ENCODE measurements at regions not wholly inside any gene's neighbourhood (a gene's known extent, or its start where the extent isn't known, plus 50 kb on each side); places are given as distances from the start of the nearest gene placed in this dataset.

DNA sequence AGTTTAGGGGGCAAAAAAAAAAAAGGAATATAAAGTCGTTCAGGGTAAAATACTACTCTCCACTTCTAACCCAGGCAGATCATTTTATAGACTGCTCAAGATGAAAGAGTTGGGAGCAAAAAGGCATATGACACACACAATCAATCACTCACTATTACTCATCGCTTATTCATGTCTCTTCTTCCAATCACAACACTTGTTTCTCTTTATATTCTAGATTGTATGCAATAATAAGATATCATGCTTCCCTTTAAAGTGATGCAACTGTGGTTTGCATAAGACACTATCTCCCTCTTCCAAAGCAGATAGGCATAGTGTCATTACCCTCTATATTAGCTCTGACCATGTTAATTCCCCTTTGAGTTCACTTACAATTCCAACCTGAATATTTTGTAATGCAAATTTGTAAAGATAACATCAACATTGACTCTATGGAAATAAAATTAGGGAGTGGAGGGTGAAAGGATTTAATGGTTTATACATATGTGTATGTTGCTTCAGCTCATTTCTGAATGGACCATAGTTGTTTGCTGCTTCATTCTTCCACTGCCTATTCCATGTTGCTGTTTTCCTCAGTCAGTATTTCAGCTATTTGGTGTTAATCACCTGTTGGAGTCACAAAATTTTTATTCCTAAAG is 154.9 kb upstream of the EPHA5 start:
- TF ChIP-seq ZC3H10 (CRISPR knock-in tag; IDR thresholded peaks at IDR 0.05) (no peak), BACH2 (CRISPR knock-in tag; IDR thresholded peaks at IDR 0.05; ENCODE audit: borderline replicate concordance) (no peak), TOX (CRISPR knock-in tag; IDR thresholded peaks at IDR 0.05; ENCODE audit: borderline replicate concordance) (no peak), ESRRG (CRISPR knock-in tag; IDR thresholded peaks at IDR 0.05) (no peak), SNAI2 (CRISPR knock-in tag; IDR thresholded peaks at IDR 0.05) (no peak), RARB (CRISPR knock-in tag; IDR thresholded peaks at IDR 0.05) (no peak), ISL1 (CRISPR knock-in tag; IDR thresholded peaks at IDR 0.05) (no peak), OSR1 (CRISPR knock-in tag; IDR thresholded peaks at IDR 0.05) (no peak), ZFP3 (CRISPR knock-in tag; IDR thresholded peaks at IDR 0.05) (no peak), ZFP30 (CRISPR knock-in tag; IDR thresholded peaks at IDR 0.05) (no peak), ZNF8 (CRISPR knock-in tag; IDR thresholded peaks at IDR 0.05) (no peak), ARNTL (CRISPR knock-in tag; IDR thresholded peaks at IDR 0.05; ENCODE audit: borderline replicate concordance, low read depth) (no peak), PPARA (CRISPR knock-in tag; IDR thresholded peaks at IDR 0.05; ENCODE audit: borderline replicate concordance) (no peak)
- TF ChIP-seq, protein P1, sequence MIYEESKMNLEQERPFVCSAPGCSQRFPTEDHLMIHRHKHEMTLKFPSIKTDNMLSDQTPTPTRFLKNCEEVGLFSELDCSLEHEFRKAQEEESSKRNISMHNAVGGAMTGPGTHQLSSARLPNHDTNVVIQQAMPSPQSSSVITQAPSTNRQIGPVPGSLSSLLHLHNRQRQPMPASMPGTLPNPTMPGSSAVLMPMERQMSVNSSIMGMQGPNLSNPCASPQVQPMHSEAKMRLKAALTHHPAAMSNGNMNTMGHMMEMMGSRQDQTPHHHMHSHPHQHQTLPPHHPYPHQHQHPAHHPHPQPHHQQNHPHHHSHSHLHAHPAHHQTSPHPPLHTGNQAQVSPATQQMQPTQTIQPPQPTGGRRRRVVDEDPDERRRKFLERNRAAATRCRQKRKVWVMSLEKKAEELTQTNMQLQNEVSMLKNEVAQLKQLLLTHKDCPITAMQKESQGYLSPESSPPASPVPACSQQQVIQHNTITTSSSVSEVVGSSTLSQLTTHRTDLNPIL (CRISPR knock-in tag; IDR thresholded peaks at IDR 0.05; ENCODE audit: low read depth) = no peak
- TF ChIP-seq, protein P2, sequence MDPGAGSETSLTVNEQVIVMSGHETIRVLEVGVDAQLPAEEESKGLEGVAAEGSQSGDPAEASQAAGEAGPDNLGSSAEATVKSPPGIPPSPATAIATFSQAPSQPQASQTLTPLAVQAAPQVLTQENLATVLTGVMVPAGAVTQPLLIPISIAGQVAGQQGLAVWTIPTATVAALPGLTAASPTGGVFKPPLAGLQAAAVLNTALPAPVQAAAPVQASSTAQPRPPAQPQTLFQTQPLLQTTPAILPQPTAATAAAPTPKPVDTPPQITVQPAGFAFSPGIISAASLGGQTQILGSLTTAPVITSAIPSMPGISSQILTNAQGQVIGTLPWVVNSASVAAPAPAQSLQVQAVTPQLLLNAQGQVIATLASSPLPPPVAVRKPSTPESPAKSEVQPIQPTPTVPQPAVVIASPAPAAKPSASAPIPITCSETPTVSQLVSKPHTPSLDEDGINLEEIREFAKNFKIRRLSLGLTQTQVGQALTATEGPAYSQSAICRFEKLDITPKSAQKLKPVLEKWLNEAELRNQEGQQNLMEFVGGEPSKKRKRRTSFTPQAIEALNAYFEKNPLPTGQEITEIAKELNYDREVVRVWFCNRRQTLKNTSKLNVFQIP (CRISPR knock-in tag; IDR thresholded peaks at IDR 0.05; ENCODE audit: borderline replicate concordance, low read depth) = no peak
- ATAC-seq = no peak

DNA sequence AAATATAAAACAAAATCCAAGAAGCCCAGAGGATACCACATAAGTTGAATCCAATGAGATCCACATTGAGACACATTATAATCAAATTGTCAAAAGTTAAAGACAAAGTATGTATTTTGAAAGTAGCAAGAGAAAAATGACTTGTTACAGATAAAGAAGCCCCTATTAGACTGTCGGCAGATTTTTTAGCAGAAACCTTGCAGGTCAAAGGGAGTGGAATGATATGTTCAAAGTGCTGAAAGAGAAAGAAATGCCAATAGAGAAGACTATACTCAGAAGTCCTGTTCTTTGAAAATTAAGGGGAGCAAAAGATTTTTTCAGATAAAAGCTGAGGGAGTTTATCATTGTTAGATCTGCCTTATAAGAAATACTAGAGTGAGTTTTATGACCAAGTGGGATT is 148.9 kb upstream of the EPHA5 start:
- no peak for ATAC-seq
- TF ChIP-seq BACH2 (CRISPR knock-in tag; IDR thresholded peaks at IDR 0.05; ENCODE audit: borderline replicate concordance) = no peak
- no peak for TF ChIP-seq OSR1 (CRISPR knock-in tag; IDR thresholded peaks at IDR 0.05)
- TF ChIP-seq, protein P2 (CRISPR knock-in tag; IDR thresholded peaks at IDR 0.05; ENCODE audit: borderline replicate concordance, low read depth) = no peak
- TF ChIP-seq CSDC2 (CRISPR knock-in tag; IDR thresholded peaks at IDR 0.05) = no peak
- TF ChIP-seq, protein P1 (CRISPR knock-in tag; IDR thresholded peaks at IDR 0.05; ENCODE audit: low read depth) = no peak
- TF ChIP-seq PPARA (CRISPR knock-in tag; IDR thresholded peaks at IDR 0.05; ENCODE audit: borderline replicate concordance) = no peak
- TF ChIP-seq ZNF565 (CRISPR knock-in tag; conservative IDR thresholded peaks at IDR 0.05; ENCODE audit: low read depth) = no peak
- TF ChIP-seq TOX (CRISPR knock-in tag; IDR thresholded peaks at IDR 0.05; ENCODE audit: borderline replicate concordance) = no peak
- TF ChIP-seq RARB (CRISPR knock-in tag; IDR thresholded peaks at IDR 0.05) = no peak
- TF ChIP-seq ZFP3 (CRISPR knock-in tag; IDR thresholded peaks at IDR 0.05) = no peak
- no peak for TF ChIP-seq ZNF8 (CRISPR knock-in tag; IDR thresholded peaks at IDR 0.05)
- no peak for TF ChIP-seq ZNF70 (CRISPR knock-in tag; IDR thresholded peaks at IDR 0.05)
- TF ChIP-seq ISL1 (CRISPR knock-in tag; IDR thresholded peaks at IDR 0.05) = no peak
- TF ChIP-seq ARNTL (CRISPR knock-in tag; IDR thresholded peaks at IDR 0.05; ENCODE audit: borderline replicate concordance, low read depth) = no peak
- TF ChIP-seq ESRRG (CRISPR knock-in tag; IDR thresholded peaks at IDR 0.05) = no peak

DNA sequence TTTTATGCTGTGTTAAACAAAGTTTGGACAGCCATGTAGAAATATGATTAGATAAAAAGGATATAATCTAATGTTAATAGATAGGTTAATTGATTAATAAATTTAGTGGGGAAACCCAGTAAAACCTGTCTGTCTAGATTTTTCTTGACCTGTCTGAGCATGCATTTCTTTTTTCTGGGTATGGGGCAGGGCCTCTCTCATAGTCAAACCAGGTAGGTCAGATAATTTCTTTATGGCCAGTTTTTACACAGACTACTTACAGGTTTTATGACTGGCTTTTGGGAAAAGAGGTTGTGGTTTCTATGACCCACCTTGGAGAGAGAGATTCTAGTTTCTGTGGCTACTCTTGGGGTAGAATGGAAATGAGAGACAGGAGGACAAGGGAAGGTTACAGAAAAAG is 135.6 kb upstream of the EPHA5 start:
- ATAC-seq = no peak
- TF ChIP-seq, protein P2 (CRISPR knock-in tag; IDR thresholded peaks at IDR 0.05; ENCODE audit: borderline replicate concordance, low read depth) = no peak
- no peak for TF ChIP-seq ZNF565 (CRISPR knock-in tag; conservative IDR thresholded peaks at IDR 0.05; ENCODE audit: low read depth)

DNA sequence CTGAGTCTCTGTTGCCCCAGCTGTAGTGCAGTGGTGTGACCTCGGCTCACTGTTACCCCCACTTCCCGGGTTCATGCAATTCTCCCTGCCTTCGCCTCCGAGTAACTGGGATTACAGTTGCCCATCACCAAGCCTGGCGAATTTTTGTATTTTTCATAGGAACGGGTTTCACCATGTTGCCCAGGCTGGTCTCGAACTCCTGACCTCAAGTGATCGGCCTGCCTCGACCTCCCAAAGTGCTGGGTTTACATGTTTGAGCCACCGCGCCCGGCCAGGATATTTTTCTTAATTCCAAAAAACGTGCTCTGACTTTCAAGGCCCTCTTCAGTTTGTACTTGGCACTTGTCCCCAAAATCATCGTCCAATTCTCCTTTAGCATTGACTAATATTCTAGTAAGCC is 129.2 kb upstream of the EPHA5 start:
- ATAC-seq = no peak
- no peak for TF ChIP-seq ZNF8 (CRISPR knock-in tag; IDR thresholded peaks at IDR 0.05)
- no peak for TF ChIP-seq ZNF565 (CRISPR knock-in tag; conservative IDR thresholded peaks at IDR 0.05; ENCODE audit: low read depth)
- no peak for TF ChIP-seq ARNTL (CRISPR knock-in tag; IDR thresholded peaks at IDR 0.05; ENCODE audit: borderline replicate concordance, low read depth)
- TF ChIP-seq, protein P3, sequence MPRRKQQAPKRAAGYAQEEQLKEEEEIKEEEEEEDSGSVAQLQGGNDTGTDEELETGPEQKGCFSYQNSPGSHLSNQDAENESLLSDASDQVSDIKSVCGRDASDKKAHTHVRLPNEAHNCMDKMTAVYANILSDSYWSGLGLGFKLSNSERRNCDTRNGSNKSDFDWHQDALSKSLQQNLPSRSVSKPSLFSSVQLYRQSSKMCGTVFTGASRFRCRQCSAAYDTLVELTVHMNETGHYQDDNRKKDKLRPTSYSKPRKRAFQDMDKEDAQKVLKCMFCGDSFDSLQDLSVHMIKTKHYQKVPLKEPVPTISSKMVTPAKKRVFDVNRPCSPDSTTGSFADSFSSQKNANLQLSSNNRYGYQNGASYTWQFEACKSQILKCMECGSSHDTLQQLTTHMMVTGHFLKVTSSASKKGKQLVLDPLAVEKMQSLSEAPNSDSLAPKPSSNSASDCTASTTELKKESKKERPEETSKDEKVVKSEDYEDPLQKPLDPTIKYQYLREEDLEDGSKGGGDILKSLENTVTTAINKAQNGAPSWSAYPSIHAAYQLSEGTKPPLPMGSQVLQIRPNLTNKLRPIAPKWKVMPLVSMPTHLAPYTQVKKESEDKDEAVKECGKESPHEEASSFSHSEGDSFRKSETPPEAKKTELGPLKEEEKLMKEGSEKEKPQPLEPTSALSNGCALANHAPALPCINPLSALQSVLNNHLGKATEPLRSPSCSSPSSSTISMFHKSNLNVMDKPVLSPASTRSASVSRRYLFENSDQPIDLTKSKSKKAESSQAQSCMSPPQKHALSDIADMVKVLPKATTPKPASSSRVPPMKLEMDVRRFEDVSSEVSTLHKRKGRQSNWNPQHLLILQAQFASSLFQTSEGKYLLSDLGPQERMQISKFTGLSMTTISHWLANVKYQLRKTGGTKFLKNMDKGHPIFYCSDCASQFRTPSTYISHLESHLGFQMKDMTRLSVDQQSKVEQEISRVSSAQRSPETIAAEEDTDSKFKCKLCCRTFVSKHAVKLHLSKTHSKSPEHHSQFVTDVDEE (CRISPR knock-in tag; IDR thresholded peaks at IDR 0.05) = no peak
- TF ChIP-seq, protein P4, sequence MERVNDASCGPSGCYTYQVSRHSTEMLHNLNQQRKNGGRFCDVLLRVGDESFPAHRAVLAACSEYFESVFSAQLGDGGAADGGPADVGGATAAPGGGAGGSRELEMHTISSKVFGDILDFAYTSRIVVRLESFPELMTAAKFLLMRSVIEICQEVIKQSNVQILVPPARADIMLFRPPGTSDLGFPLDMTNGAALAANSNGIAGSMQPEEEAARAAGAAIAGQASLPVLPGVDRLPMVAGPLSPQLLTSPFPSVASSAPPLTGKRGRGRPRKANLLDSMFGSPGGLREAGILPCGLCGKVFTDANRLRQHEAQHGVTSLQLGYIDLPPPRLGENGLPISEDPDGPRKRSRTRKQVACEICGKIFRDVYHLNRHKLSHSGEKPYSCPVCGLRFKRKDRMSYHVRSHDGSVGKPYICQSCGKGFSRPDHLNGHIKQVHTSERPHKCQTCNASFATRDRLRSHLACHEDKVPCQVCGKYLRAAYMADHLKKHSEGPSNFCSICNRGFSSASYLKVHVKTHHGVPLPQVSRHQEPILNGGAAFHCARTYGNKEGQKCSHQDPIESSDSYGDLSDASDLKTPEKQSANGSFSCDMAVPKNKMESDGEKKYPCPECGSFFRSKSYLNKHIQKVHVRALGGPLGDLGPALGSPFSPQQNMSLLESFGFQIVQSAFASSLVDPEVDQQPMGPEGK (CRISPR knock-in tag; IDR thresholded peaks at IDR 0.05; ENCODE audit: borderline replicate concordance) = no peak
